A673 (cell line): ENCODE measurements at regions not wholly inside any gene's neighbourhood (a gene's known extent, or its start where the extent isn't known, plus 50 kb on each side); places are given as distances from the start of the nearest gene placed in this dataset.
A peak's percentile ranks its signal among the peaks of the same experiment; 100 is the strongest.

Experiments
- EZH2 ChIP-seq: fragments of 200-600 bp; sonication (generic); IDR thresholded peaks from 2 replicates; pipeline ENCODE4 v1.6.1; 2017; ENCODE audit warnings: borderline replicate concordance, low read depth, mild to moderate bottlenecking, mixed read lengths, antibody characterized with exemption, low read length; ENCODE audit not compliant: poor library complexity, severe bottlenecking
- TF ChIP-seq, protein P1 (sequence below): fragments of 300-800, 200-600 bp; sonication (generic); conservative IDR thresholded peaks from 2 replicates; pipeline ENCODE4 v1.5.1; 2017; ENCODE audit warnings: low read depth, mild to moderate bottlenecking, antibody characterized with exemption, low read length, moderate library complexity, mixed read lengths

GRCh38 chr2:12547566-12548170 is 169.1 kb upstream of the TRIB2 start:
- TF ChIP-seq, protein P1, sequence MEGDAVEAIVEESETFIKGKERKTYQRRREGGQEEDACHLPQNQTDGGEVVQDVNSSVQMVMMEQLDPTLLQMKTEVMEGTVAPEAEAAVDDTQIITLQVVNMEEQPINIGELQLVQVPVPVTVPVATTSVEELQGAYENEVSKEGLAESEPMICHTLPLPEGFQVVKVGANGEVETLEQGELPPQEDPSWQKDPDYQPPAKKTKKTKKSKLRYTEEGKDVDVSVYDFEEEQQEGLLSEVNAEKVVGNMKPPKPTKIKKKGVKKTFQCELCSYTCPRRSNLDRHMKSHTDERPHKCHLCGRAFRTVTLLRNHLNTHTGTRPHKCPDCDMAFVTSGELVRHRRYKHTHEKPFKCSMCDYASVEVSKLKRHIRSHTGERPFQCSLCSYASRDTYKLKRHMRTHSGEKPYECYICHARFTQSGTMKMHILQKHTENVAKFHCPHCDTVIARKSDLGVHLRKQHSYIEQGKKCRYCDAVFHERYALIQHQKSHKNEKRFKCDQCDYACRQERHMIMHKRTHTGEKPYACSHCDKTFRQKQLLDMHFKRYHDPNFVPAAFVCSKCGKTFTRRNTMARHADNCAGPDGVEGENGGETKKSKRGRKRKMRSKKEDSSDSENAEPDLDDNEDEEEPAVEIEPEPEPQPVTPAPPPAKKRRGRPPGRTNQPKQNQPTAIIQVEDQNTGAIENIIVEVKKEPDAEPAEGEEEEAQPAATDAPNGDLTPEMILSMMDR: 0 out of 2 replicates have a peak, but pooled peaks have one; percentile 28
- TF ChIP-seq EZH2: no peak
